ENCODE measurements at regions not wholly inside any gene's neighbourhood (a gene's known extent, or its start where the extent isn't known, plus 50 kb on each side); places are given as distances from the start of the nearest gene placed in this dataset.

- no peak for TF ChIP-seq POLR2A (IDR thresholded peaks at IDR 0.05)
- TF ChIP-seq, protein P1, sequence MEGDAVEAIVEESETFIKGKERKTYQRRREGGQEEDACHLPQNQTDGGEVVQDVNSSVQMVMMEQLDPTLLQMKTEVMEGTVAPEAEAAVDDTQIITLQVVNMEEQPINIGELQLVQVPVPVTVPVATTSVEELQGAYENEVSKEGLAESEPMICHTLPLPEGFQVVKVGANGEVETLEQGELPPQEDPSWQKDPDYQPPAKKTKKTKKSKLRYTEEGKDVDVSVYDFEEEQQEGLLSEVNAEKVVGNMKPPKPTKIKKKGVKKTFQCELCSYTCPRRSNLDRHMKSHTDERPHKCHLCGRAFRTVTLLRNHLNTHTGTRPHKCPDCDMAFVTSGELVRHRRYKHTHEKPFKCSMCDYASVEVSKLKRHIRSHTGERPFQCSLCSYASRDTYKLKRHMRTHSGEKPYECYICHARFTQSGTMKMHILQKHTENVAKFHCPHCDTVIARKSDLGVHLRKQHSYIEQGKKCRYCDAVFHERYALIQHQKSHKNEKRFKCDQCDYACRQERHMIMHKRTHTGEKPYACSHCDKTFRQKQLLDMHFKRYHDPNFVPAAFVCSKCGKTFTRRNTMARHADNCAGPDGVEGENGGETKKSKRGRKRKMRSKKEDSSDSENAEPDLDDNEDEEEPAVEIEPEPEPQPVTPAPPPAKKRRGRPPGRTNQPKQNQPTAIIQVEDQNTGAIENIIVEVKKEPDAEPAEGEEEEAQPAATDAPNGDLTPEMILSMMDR (IDR thresholded peaks at IDR 0.05), result no peak
Observed at GRCh38 chr5:123785162-123786071, 273.4 kb downstream of the CSNK1G3 start.
